Caco-2 (cell line): ENCODE measurements at regions not wholly inside any gene's neighbourhood (a gene's known extent, or its start where the extent isn't known, plus 50 kb on each side); places are given as distances from the start of the nearest gene placed in this dataset.
"Not testable (repeated sequence)": the region's sequence is repeated elsewhere in the genome, so short reads cannot be mapped to it uniquely, and the experiment has no call there.

ENCODE experiments used
- BruUV-seq: library from RNA; stranded (reverse); fragments of 400-500 nt; replicated peaks from 2 replicates; lab custom pipeline; 2021; lab: Mats Ljungman, UMichigan
- CTCF ChIA-PET: fragments of 300-600 bp; sonication (Branson Sonifier 250); formaldehyde crosslinking; loops from one replicate; lab custom pipeline; 2022; ENCODE audit warnings: antibody characterized with exemption; lab: Charles Lee
- POLR2A ChIA-PET: fragments of 300-600 bp; sonication (Branson Sonifier 250); formaldehyde crosslinking; loops from one replicate; lab custom pipeline; 2022; ENCODE audit warnings: antibody characterized with exemption; lab: Charles Lee
- DNase-seq, 2 experiments: peaks; one replicate each; pipeline versions ENCODE4 v3.0.0 to v3.0.0-alpha.2; 2020 to 2022
- H3K27me3 ChIP-seq: replicated peaks from 2 replicates; pipeline ENCODE4 v1.6.0; 2011; ENCODE audit warnings: low read length; ENCODE audit not compliant: control insufficient read depth, insufficient read depth
- H3K36me3 ChIP-seq: 2 replicates; pipeline ENCODE4 v1.5.1; 2011; ENCODE audit warnings: low read length; ENCODE audit not compliant: control insufficient read depth, insufficient read depth
- H3K4me1 ChIP-seq: fragments of 250-450 bp; sonication (Bioruptor Pico); 2 replicates; pipeline ENCODE4 v1.5.1; 2020; ENCODE audit warnings: mild to moderate bottlenecking
- H3K4me3 ChIP-seq: 2 replicates; pipeline ENCODE4 v1.5.1; 2011; ENCODE audit warnings: low read depth, mild to moderate bottlenecking, control low read depth, low read length
- H3K9me3 ChIP-seq: fragments of 250-450 bp; sonication (Bioruptor Pico); 2 replicates; pipeline ENCODE4 v1.5.1; 2020; ENCODE audit warnings: mild to moderate bottlenecking, moderate library complexity
- H3K27ac Mint-ChIP-seq: one replicate; pipeline ENCODE4 v1.8.0; 2022; ENCODE audit warnings: mixed read lengths; ENCODE audit not compliant: unreplicated experiment
- H3K27me3 Mint-ChIP-seq: one replicate; pipeline ENCODE4 v1.8.0; 2022; ENCODE audit warnings: mixed read lengths; ENCODE audit not compliant: insufficient read depth, unreplicated experiment
- H3K36me3 Mint-ChIP-seq: one replicate; pipeline ENCODE4 v1.8.0; 2022; ENCODE audit warnings: mild to moderate bottlenecking, mixed read lengths; ENCODE audit not compliant: insufficient read depth, unreplicated experiment
- H3K4me1 Mint-ChIP-seq: one replicate; pipeline ENCODE4 v1.8.0; 2022; ENCODE audit warnings: low read depth, mixed read lengths; ENCODE audit not compliant: unreplicated experiment
- H3K4me3 Mint-ChIP-seq: one replicate; pipeline ENCODE4 v1.8.0; 2022; ENCODE audit warnings: mild to moderate bottlenecking, moderate library complexity, mixed read lengths; ENCODE audit not compliant: unreplicated experiment
- H3K9me3 Mint-ChIP-seq: one replicate; pipeline ENCODE4 v1.8.0; 2022; ENCODE audit warnings: mixed read lengths; ENCODE audit not compliant: unreplicated experiment
- CTCF ChIP-seq, 2 experiments: fragments of 200-600 bp in 1 of 2; IDR thresholded peaks; 1 replicate in 1 of 2; 2 replicates in 1 of 2; pipeline versions ENCODE4 v1.5.1 to v1.8.0; 2011 to 2022; ENCODE audit warnings: antibody characterized with exemption in 1 of 2, control low read depth in 1 of 2, inconsistent platforms in 1 of 2, low read depth in 1 of 2, low read length in 1 of 2, mild to moderate bottlenecking in 1 of 2, moderate library complexity in 1 of 2; ENCODE audit not compliant: insufficient read depth in 1 of 2, severe bottlenecking in 1 of 2, unreplicated experiment in 1 of 2
- intact Hi-C: fragments of 100-400 bp; cut with micrococcal nuclease; formaldehyde crosslinking; loops from one replicate; pipeline ENCODE4 v1.10.0; 2022; ENCODE audit not compliant: unreplicated experiment

DNA sequence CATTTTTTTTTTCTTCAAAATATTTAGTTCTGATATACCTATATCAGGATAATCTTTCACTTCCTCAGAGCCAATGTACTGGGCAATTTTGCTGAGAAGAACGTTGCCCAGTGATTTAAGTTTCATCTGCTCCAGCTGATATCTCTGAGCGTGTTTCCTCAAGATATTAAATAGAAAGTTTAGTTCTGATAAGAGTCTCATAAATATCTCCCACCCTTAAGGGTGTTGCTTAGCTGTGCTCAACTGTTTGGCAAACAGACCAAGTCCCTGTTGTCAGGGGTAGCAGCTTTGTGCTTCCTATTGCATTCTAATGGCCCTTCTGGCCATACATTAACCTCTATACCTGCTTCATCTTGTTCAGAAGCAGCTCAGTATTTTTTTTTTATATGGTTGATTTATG, 84.7 kb upstream of the GPR141 start:
- Mint-ChIP-seq H3K27me3 (peaks cover 3% of the 10 kb centered on the region), H3K4me1 (no peaks in the 10 kb centered on the region), H3K36me3 (no peaks in the 10 kb centered on the region), H3K4me3 (no peak overlapping the region), H3K9me3 (no peaks in the 10 kb centered on the region), H3K27ac (no peak overlapping the region)
- H3K4me3 ChIP-seq: no peak overlapping the region
- no TSS peak for BruUV-seq
- intact Hi-C loops: no loop called here
- POLR2A ChIA-PET: no interaction called here
- no peaks in the 10 kb centered on the region for H3K9me3 ChIP-seq
- no peaks in the 10 kb centered on the region for H3K27me3 ChIP-seq
- CTCF ChIA-PET: no interaction called here
- DNase-seq: no peak
- H3K36me3 ChIP-seq: no peaks in the 10 kb centered on the region
- no peaks in the 10 kb centered on the region for H3K4me1 ChIP-seq
- TF ChIP-seq CTCF (IDR thresholded peaks at IDR 0.05; ENCODE audit: insufficient read depth in 1 of 2, low read depth in 1 of 2, low read length in 1 of 2, severe bottlenecking in 1 of 2, unreplicated experiment in 1 of 2): no peak

- no TSS peak for BruUV-seq
These were observed 82.2 kb upstream of the GPR141 start for GRCh38 chr7:37601321-37601720.

DNA sequence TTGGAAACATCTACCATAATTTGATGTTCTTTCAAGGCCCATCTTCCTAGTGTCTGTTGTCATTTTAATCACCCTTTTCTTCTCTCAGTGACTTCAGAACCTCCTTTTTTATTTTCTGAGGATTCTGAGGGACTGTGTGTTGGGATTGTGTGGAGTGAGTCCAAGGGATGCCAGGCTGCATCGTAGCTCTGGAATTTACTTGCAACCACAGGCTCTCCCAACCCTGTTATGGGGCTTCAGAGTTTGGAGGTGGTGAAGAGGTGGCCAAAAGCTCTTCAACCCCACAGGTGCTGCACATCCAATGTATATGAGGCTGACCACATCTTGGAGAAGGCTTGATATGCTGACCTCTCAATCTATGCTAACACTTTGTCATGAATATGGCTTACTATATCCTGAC, 79.5 kb upstream of the GPR141 start:
- no peak overlapping the region for H3K27ac Mint-ChIP-seq
- no peak for DNase-seq
- no peak overlapping the region for H3K4me3 ChIP-seq
- H3K4me3 Mint-ChIP-seq: no peak overlapping the region
- POLR2A ChIA-PET: no interaction called here
- no peaks in the 10 kb centered on the region for H3K9me3 Mint-ChIP-seq
- H3K27me3 Mint-ChIP-seq: peaks cover 3% of the 10 kb centered on the region
- H3K9me3 ChIP-seq: no peaks in the 10 kb centered on the region
- no peaks in the 10 kb centered on the region for H3K4me1 Mint-ChIP-seq
- no peaks in the 10 kb centered on the region for H3K4me1 ChIP-seq
- BruUV-seq: no TSS peak
- H3K36me3 ChIP-seq: no peaks in the 10 kb centered on the region
- H3K27me3 ChIP-seq: no peaks in the 10 kb centered on the region
- no peak for TF ChIP-seq CTCF (IDR thresholded peaks at IDR 0.05; ENCODE audit: insufficient read depth in 1 of 2, low read depth in 1 of 2, low read length in 1 of 2, severe bottlenecking in 1 of 2, unreplicated experiment in 1 of 2)
- no peaks in the 10 kb centered on the region for H3K36me3 Mint-ChIP-seq
- CTCF ChIA-PET: no interaction called here
- intact Hi-C loops: no loop called here

More at GRCh38 chr7:37601321-37601720, 82.2 kb upstream of the GPR141 start:
- CTCF ChIA-PET: no interaction called here
- Mint-ChIP-seq H3K27ac (no peak overlapping the region), H3K4me3 (no peak overlapping the region), H3K27me3 (peaks cover 3% of the 10 kb centered on the region), H3K4me1 (no peaks in the 10 kb centered on the region), H3K9me3 (no peaks in the 10 kb centered on the region), H3K36me3 (no peaks in the 10 kb centered on the region)
- no peak overlapping the region for H3K4me3 ChIP-seq
- H3K9me3 ChIP-seq: no peaks in the 10 kb centered on the region
- H3K27me3 ChIP-seq: no peaks in the 10 kb centered on the region
- POLR2A ChIA-PET: no interaction called here
- H3K4me1 ChIP-seq: no peaks in the 10 kb centered on the region
- H3K36me3 ChIP-seq: no peaks in the 10 kb centered on the region
- no peak for TF ChIP-seq CTCF (IDR thresholded peaks at IDR 0.05; ENCODE audit: insufficient read depth in 1 of 2, low read depth in 1 of 2, low read length in 1 of 2, severe bottlenecking in 1 of 2, unreplicated experiment in 1 of 2)
- DNase-seq: no peak
- intact Hi-C loops: no loop called here

GRCh38 chr7:37617406-37617805, 66.2 kb upstream of the GPR141 start:
- not testable (repeated sequence) for H3K4me3 Mint-ChIP-seq

More at GRCh38 chr7:37617406-37617805, 66.2 kb upstream of the GPR141 start:
- intact Hi-C loops, BruUV-seq, H3K9me3 ChIP-seq, H3K27me3 ChIP-seq, H3K4me1 Mint-ChIP-seq, H3K36me3 ChIP-seq, H3K27ac Mint-ChIP-seq, H3K4me3 ChIP-seq, H3K27me3 Mint-ChIP-seq, H3K9me3 Mint-ChIP-seq, H3K36me3 Mint-ChIP-seq, CTCF ChIA-PET, H3K4me1 ChIP-seq, DNase-seq, POLR2A ChIA-PET: not testable (repeated sequence)
